HG02938 (cell line): ENCODE measurements at regions not wholly inside any gene's neighbourhood (a gene's known extent, or its start where the extent isn't known, plus 50 kb on each side); places are given as distances from the start of the nearest gene placed in this dataset.
"Not testable (repeated sequence)": the region's sequence is repeated elsewhere in the genome, so short reads cannot be mapped to it uniquely, and the experiment has no call there.

Experiments used
- ATAC-seq: cut with Tn5 transposase; IDR thresholded peaks from one replicate; pipeline ENCODE4 v1.9.1; 2021; ENCODE audit warnings: mild to moderate bottlenecking, moderate library complexity; ENCODE audit not compliant: unreplicated experiment

DNA sequence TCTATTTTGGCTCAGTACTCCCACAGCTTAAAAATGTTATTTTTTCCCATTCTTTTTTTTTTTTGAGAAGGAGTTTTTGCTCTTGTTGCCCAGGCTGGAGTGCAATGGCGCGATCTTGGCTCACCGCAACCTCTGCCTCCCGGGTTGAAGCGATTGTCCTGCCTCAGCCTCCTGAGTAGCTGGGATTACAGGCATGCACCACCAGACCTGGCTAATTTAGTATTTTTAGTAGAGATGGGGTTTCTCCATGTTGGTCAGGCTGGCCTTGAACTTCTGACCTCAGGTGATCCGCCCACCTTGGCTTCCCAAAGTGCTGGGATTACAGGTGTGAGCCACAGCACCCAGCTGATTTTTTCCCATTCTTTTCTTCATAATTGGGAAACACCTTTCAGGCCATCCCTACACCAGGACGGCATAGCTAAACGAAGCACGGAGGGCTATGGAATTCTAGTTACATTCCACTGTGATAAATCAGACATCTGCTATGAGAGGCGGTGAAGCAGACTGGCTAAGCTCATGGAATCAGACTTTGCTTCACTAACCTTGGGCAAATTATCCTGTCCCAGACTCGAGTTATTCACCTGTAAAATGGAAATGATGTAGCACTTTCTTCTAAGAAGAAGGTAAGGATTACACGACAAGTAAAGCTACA, 68.7 kb upstream of the ZFAND5 start:
- ATAC-seq: not testable (repeated sequence)

- no peak for ATAC-seq
Observed at GRCh38 chr9:72431036-72431435, 66.0 kb upstream of the ZFAND5 start.

DNA sequence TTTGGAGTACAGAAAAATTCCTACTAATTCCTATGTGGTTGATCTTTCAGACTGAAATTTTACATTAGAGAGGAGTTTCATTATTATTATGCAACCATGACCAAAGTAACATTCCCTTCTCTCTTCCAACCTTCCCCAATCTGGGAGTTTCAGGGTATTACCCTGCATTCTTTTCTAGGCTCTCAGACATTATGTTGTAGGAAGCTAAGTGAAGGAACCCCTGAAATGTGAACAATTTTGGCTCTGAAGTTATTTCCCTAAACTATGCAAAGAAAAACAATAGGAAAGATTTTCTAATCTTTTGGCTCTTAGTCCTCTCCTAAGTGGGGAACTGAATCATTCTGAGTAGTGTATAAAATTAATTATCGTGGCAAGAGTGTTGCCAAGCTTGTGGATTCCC, 63.3 kb upstream of the ZFAND5 start:
- ATAC-seq: no peak

DNA sequence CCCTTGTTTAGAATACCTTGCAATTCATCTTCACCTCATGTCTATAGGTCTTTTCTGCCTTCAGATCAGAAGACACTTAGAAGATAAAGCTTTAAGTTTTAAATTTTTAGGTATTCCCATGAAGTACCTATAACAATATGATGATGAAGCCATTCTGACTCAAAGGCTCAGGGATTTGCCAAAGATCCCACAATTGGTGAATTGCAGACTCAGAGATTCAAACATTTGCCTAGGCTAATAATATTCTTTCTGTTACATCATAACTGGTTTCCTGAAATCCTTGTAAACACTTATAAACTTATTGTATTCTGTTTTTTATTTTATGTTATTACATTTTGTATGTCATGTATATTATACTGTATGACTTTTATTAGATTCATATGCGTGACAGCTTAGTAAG, 62.8 kb upstream of the ZFAND5 start:
- ATAC-seq: no peak

- ATAC-seq: no peak
Observed at GRCh38 chr9:72424131-72424530, 59.1 kb upstream of the ZFAND5 start.

DNA sequence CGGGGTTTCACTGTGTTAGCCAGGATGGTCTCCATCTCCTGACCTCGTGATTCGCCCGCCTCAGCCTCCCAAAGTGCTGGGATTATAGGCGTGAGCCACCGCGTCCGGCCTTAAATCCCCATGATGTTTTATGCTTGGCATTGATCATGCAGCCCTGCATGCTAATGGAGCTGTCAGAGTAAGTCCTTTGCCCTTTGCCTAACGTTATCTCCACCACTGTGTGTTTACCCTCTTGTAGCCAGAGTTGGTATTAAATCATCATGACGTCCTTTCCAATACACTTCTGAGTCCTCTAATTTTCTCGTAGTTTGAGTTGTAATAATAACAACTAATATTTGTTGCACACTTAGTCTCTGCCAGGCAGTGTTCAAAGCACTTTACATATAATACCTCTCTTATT, 57.2 kb upstream of the ZFAND5 start:
- ATAC-seq: no peak

GRCh38 chr9:72420783-72421182, 55.8 kb upstream of the ZFAND5 start:
- no peak for ATAC-seq

GRCh38 chr9:72415948-72416347, 50.9 kb upstream of the ZFAND5 start:
- ATAC-seq: no peak

DNA sequence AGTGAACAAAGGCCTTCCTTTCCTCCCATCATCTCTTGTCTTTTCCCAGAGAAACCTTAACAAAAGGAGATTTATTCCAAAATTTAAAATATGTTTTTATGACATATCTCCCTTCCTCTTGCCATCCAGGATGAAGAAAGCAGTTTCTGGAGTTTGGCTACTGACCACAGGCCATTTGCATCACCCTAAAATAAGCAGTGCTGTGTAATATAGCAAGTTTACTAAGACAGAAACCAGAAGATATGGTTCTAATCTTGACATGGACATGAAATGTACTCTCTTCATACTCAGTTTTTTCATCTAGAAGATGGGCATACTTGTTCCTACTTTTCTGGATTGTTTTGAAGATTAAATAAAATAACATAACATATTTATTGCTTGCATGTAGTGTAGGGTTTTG, 50.2 kb upstream of the ZFAND5 start:
- ATAC-seq: no peak
